ENCODE measurements at regions not wholly inside any gene's neighbourhood (a gene's known extent, or its start where the extent isn't known, plus 50 kb on each side); places are given as distances from the start of the nearest gene placed in this dataset.
A peak's percentile ranks its signal among the peaks of the same experiment; 100 is the strongest.

DNA sequence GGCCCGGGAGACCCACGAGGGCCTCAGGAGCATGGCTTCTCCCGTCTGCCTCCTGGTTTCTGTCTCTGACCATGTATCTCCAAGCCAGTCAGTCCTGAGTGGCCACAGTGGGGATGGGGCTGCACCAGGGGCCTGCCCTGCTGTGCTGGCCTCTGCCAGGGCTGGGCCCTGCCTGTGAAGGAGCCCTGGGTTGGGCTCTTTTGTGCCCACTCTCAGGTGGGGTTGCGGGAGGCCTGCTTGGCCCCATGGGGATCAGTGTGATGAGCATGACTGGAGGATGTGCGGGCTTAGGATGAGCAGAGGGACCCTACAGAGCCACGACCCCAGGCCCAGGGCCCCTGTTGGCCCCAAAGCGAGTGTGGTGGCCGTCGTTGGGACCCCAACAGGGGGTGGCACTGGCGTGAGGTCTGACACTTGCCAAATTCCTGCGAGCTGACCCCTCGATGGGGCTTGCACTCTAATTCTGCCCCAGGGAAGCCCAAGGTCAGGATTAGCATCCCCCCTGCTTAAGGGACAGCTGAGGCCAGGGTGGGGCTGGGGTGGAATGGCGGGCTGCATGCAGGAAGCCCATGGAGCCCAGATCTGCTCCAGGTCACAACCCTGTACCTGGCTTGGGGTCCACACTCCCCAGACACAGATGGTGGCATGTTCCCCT lies 90.0 kb upstream of the BHLHE23 start:
- TF ChIP-seq, protein P1, sequence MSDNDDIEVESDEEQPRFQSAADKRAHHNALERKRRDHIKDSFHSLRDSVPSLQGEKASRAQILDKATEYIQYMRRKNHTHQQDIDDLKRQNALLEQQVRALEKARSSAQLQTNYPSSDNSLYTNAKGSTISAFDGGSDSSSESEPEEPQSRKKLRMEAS (IDR thresholded peaks at IDR 0.05), result no peak
- TF ChIP-seq TEAD4 (IDR thresholded peaks at IDR 0.05), result no peak
- TF ChIP-seq EP300 (IDR thresholded peaks at IDR 0.05; ENCODE audit: borderline replicate concordance), result no peak

GRCh38 chr20:63095718-63096654 lies 89.2 kb upstream of the BHLHE23 start:
- TF ChIP-seq, protein P2, sequence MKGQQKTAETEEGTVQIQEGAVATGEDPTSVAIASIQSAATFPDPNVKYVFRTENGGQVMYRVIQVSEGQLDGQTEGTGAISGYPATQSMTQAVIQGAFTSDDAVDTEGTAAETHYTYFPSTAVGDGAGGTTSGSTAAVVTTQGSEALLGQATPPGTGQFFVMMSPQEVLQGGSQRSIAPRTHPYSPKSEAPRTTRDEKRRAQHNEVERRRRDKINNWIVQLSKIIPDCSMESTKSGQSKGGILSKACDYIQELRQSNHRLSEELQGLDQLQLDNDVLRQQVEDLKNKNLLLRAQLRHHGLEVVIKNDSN (IDR thresholded peaks at IDR 0.05), result peak; percentile 93
- no peak for TF ChIP-seq TCF12 (IDR thresholded peaks at IDR 0.05; ENCODE audit: low read depth)

DNA sequence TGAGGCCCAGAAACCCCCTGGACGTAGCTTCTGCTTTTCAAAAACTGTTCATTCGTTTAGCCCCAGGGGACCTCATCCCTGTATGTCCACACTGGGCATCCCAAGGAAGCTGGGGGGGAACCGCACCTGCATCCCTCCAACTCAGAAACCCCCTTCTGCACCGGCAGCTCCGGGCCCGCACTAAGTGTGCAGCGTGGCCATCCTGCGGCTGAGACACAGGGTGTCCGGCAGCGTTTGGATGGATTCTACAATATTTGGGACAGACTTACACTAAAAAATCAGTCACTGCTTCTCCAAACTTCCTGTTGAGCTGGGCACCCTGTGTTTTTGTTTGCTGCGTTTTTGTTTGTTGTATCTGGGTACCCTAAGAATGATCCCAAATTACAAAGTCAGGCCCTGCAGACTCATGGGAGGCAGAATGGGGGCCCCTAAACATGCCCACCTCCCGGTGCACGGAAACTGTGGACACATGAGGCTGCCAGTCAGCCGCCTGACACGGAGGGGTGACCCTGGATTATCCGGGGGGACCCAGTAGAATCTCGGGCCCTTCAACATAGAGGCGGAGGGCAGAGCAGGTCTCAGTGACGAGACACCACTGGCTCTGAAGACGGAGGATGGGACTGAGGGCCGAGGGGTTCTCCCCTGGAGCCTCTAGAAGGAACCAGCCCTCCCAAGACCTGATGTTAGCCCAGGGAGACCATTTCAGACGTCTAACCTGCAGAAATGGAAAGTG lies 88.2 kb upstream of the BHLHE23 start:
- TF ChIP-seq FOXM1 (IDR thresholded peaks at IDR 0.05; ENCODE audit: borderline replicate concordance, low read depth) (no peak), EGR1 (IDR thresholded peaks at IDR 0.05) (no peak), RAD21 (IDR thresholded peaks at IDR 0.05; ENCODE audit: low read depth) (no peak), YY1 (IDR thresholded peaks at IDR 0.05; ENCODE audit: low read depth) (no peak), CREB1 (IDR thresholded peaks at IDR 0.05; ENCODE audit: low read depth) (no peak)

DNA sequence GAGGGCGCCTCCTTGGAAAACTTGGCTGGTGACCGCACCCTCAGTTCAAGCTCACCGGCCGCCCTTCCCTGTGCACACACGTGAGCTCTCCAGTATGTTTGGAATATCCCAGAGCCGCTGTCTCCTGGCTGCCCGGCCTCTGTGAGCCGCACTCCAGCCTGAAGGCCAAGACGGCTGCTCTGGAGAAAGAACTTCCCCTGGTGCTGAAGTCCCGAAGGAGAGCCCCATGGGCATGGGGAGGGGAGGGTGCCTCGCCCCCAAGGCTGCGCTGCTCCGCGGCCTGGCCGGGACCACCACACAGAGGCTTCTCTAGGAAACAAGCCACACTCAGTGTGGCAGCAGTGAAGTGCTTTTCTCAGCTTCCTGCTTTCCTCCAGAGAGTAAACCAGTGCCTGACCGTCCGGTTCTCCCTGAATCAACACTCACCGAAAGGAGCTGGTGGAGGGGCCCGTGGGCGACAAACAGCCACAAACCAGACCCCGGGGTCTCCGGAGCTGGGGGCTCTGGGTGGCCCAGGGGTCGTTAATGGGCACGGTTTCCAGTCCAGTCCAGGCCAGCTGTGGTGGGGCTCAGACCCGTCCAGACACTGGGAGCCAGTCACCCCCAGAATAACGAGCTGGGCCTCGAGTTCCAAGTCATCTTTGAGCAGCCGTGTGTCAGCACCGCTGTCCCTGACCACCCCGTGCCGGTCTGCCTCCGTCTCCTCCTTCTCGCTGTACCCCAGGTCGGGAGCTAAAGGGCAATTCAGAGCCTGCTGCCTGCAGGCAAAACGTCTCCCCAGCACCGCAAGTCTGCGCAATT lies 87.4 kb upstream of the BHLHE23 start:
- no peak for TF ChIP-seq REST (IDR thresholded peaks at IDR 0.05; ENCODE audit: low read depth)
- no peak for TF ChIP-seq CEBPB (IDR thresholded peaks at IDR 0.05)
- TF ChIP-seq YY1 (IDR thresholded peaks at IDR 0.05; ENCODE audit: low read depth), result no peak
- no peak for TF ChIP-seq CREB1 (IDR thresholded peaks at IDR 0.05; ENCODE audit: low read depth)
- TF ChIP-seq, protein P1 (IDR thresholded peaks at IDR 0.05), result no peak
- no peak for TF ChIP-seq EGR1 (IDR thresholded peaks at IDR 0.05)
- TF ChIP-seq ZBTB7A (IDR thresholded peaks at IDR 0.05; ENCODE audit: low read depth), result no peak
- TF ChIP-seq NFIC (IDR thresholded peaks at IDR 0.05), result no peak
- no peak for TF ChIP-seq FOXM1 (IDR thresholded peaks at IDR 0.05; ENCODE audit: borderline replicate concordance, low read depth)
- no peak for TF ChIP-seq EP300 (IDR thresholded peaks at IDR 0.05; ENCODE audit: borderline replicate concordance)
- no peak for TF ChIP-seq TEAD4 (IDR thresholded peaks at IDR 0.05)
- TF ChIP-seq, protein P2 (IDR thresholded peaks at IDR 0.05), result no peak
- no peak for TF ChIP-seq RAD21 (IDR thresholded peaks at IDR 0.05; ENCODE audit: low read depth)
- TF ChIP-seq TCF12 (IDR thresholded peaks at IDR 0.05; ENCODE audit: low read depth), result no peak
- no peak for TF ChIP-seq TAF1 (IDR thresholded peaks at IDR 0.05; ENCODE audit: low read depth)

GRCh38 chr20:63092660-63093215 lies 86.0 kb upstream of the BHLHE23 start:
- TF ChIP-seq FOXM1 (IDR thresholded peaks at IDR 0.05; ENCODE audit: borderline replicate concordance, low read depth), result no peak
- no peak for TF ChIP-seq RAD21 (IDR thresholded peaks at IDR 0.05; ENCODE audit: low read depth)
- no peak for TF ChIP-seq EP300 (IDR thresholded peaks at IDR 0.05; ENCODE audit: borderline replicate concordance)
- TF ChIP-seq TEAD4 (IDR thresholded peaks at IDR 0.05), result no peak
- TF ChIP-seq, protein P2 (IDR thresholded peaks at IDR 0.05), result no peak
- TF ChIP-seq CREB1 (IDR thresholded peaks at IDR 0.05; ENCODE audit: low read depth), result no peak
- no peak for TF ChIP-seq NFIC (IDR thresholded peaks at IDR 0.05)
- TF ChIP-seq TAF1 (IDR thresholded peaks at IDR 0.05; ENCODE audit: low read depth), result no peak
- TF ChIP-seq ZBTB7A (IDR thresholded peaks at IDR 0.05; ENCODE audit: low read depth), result no peak
- no peak for TF ChIP-seq EGR1 (IDR thresholded peaks at IDR 0.05)
- TF ChIP-seq CEBPB (IDR thresholded peaks at IDR 0.05), result no peak
- TF ChIP-seq, protein P1 (IDR thresholded peaks at IDR 0.05), result no peak
- no peak for TF ChIP-seq YY1 (IDR thresholded peaks at IDR 0.05; ENCODE audit: low read depth)
